ENCODE measurements at regions not wholly inside any gene's neighbourhood (a gene's known extent, or its start where the extent isn't known, plus 50 kb on each side); places are given as distances from the start of the nearest gene placed in this dataset.
"Not testable (repeated sequence)": the region's sequence is repeated elsewhere in the genome, so short reads cannot be mapped to it uniquely, and the experiment has no call there.

GRCh38 chr7:121560267-121560990, 164.3 kb upstream of the FAM3C start:
- DNase-seq, result no peak

- DNase-seq, result no peak
These were observed 162.2 kb upstream of the FAM3C start for GRCh38 chr7:121558288-121558687.

- DNase-seq, result no peak
These were observed 161.2 kb upstream of the FAM3C start for GRCh38 chr7:121557034-121557892.

GRCh38 chr7:121555558-121555957, 159.4 kb upstream of the FAM3C start:
- DNase-seq, result no peak

- peak; percentile 3 for DNase-seq
These were observed 151.5 kb upstream of the FAM3C start for GRCh38 chr7:121547544-121548092.

GRCh38 chr7:121546632-121547543, 150.8 kb upstream of the FAM3C start:
- no peak for DNase-seq

GRCh38 chr7:121545418-121545817, 149.3 kb upstream of the FAM3C start:
- no peak for DNase-seq

GRCh38 chr7:121544726-121545125, 148.6 kb upstream of the FAM3C start:
- DNase-seq, result no peak

- DNase-seq, result no peak
These were observed 148.1 kb upstream of the FAM3C start for GRCh38 chr7:121544238-121544637.

GRCh38 chr7:121541457-121541856, 145.3 kb upstream of the FAM3C start:
- DNase-seq, result no peak

- no peak for DNase-seq
These were observed 144.0 kb upstream of the FAM3C start for GRCh38 chr7:121540138-121540537.

- DNase-seq, result no peak
These were observed 140.9 kb upstream of the FAM3C start for GRCh38 chr7:121537031-121537430.

- DNase-seq, result peak; percentile 54
These were observed 135.3 kb upstream of the FAM3C start for GRCh38 chr7:121531175-121532070.

- peak; percentile 4 for DNase-seq
These were observed 134.4 kb upstream of the FAM3C start for GRCh38 chr7:121530227-121531174.

GRCh38 chr7:121529003-121529402, 132.9 kb upstream of the FAM3C start:
- DNase-seq, result no peak

GRCh38 chr7:121526210-121526609, 130.1 kb upstream of the FAM3C start:
- DNase-seq, result not testable (repeated sequence)

GRCh38 chr7:121525155-121525819, 129.2 kb upstream of the FAM3C start:
- no peak for DNase-seq

- no peak for DNase-seq
These were observed 125.7 kb upstream of the FAM3C start for GRCh38 chr7:121521711-121522400.

GRCh38 chr7:121520911-121521310, 124.8 kb upstream of the FAM3C start:
- no peak for DNase-seq
